ENCODE measurements at regions not wholly inside any gene's neighbourhood (a gene's known extent, or its start where the extent isn't known, plus 50 kb on each side); places are given as distances from the start of the nearest gene placed in this dataset.

DNA sequence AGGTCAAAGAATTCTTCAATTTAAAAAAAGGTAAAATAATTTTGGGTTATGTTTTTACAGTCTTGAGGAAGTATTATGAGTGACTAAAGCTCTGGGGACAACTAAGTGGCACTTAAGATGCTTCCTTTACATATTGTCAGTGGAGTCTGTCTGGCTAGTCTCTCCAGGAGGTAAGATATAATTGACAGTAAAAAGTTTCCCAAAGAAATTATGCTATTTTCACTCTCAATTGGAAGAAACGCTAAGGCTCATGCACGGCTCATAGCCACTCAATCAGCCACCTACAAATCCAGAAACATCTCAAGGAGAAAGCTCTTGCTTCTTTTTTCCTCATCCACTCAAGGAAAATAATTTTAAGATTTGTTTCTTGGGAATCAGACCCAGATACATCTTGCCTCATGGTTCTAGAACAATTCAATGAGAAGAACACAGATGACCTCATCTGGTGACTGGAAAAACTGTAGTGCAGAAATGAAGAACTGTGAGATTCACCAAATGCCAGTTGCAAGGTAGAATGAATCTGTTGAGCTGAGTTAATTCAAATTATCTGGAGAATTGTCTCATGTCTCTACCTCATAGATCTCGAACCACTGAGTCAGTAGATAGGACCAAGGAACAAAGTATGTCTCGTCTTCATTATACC lies 252.9 kb downstream of the TPBG start:
- TF ChIP-seq, protein P1, sequence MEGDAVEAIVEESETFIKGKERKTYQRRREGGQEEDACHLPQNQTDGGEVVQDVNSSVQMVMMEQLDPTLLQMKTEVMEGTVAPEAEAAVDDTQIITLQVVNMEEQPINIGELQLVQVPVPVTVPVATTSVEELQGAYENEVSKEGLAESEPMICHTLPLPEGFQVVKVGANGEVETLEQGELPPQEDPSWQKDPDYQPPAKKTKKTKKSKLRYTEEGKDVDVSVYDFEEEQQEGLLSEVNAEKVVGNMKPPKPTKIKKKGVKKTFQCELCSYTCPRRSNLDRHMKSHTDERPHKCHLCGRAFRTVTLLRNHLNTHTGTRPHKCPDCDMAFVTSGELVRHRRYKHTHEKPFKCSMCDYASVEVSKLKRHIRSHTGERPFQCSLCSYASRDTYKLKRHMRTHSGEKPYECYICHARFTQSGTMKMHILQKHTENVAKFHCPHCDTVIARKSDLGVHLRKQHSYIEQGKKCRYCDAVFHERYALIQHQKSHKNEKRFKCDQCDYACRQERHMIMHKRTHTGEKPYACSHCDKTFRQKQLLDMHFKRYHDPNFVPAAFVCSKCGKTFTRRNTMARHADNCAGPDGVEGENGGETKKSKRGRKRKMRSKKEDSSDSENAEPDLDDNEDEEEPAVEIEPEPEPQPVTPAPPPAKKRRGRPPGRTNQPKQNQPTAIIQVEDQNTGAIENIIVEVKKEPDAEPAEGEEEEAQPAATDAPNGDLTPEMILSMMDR (conservative IDR thresholded peaks at IDR 0.05 in 1 of 2, IDR thresholded peaks at IDR 0.05 in 1 of 2; ENCODE audit: extremely low read depth in 1 of 2, insufficient read depth in 1 of 2, low read depth in 1 of 2, low read length in 2 of 2), result peak; percentile 2 to 38
- no peak for TF ChIP-seq EZH2 (IDR thresholded peaks at IDR 0.05; ENCODE audit: borderline replicate concordance, low read length)
